GM18508 (cell line): ENCODE measurements at regions not wholly inside any gene's neighbourhood (a gene's known extent, or its start where the extent isn't known, plus 50 kb on each side); places are given as distances from the start of the nearest gene placed in this dataset.

Source experiments
- ATAC-seq: cut with Tn5 transposase; IDR thresholded peaks from one replicate; pipeline ENCODE4 v1.9.1; 2021; ENCODE audit warnings: moderate number of reproducible peaks; ENCODE audit not compliant: insufficient read depth, unreplicated experiment

DNA sequence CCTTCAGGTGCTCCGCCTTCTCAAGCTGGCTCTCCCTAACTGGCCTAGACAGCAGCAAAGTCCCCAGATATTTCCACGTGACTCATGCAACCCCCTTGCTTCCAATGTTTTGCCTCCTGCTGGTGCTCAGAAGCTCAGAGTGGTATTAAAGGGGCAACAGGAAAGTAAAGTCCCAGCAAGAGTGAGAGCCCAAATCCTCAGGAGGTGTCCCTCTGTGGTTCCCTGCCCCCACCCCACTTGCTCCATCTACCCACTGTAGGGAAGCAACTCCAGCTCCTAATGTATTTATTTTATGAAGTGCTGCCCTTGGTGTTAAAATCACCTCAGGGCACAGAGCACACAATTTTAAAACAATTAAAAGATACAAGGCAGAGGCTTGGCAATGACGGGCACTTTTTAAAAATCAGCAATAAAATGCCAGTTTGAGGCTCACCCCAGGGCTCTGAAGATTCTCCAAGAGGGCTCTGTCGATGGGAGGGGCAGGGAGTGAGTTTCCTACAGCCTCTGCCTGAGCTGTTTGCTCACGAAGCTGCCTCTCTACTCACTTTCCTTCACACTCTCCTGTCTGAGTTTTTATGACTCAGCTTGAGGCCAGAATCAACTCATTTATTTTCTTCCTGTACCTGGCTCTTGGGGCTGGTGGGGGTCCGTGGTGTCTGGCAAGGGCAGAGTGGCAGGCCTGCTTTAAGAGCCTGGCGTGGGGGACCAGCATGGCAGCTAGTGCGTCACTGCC is 81.9 kb upstream of the MAX start:
- no peak for ATAC-seq

DNA sequence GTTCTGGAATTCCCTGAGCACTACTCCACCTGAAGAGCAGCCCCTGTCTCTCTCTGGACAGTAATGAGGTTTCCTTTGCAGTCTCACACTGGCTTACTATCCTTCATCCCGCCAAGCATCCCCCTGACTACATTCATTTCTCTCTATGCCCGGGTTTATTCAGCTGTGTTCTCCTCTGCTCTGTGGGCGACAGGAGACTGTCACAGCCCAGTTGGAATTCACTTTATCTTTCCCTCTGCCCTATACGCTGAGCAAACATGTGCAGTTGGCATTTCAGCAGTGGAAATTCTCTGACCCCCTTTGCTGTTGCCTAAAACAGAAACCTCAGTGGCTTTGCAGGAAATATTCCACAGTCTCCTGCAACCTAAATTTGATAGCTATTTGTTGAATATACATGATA is 83.5 kb upstream of the MAX start:
- ATAC-seq, result no peak

DNA sequence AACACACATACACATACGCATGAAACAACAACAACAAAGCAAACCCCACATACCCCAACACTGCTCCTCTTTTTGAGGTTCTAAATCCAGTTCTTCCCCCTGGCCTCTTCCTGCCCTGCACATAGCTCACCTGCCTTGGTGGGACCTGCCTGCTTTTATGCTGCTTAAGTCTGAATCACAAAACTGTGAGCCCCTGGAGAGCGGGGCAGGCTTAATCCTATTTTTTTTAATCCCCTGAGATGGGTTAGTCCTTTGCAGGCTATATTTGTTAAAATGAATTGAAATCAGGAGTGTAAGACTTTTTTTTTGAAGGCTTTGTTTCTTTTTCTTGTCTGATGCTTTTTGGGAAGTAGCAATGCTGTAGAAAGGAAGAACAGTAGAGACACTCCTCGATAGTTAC is 84.6 kb upstream of the MAX start:
- ATAC-seq, result no peak

DNA sequence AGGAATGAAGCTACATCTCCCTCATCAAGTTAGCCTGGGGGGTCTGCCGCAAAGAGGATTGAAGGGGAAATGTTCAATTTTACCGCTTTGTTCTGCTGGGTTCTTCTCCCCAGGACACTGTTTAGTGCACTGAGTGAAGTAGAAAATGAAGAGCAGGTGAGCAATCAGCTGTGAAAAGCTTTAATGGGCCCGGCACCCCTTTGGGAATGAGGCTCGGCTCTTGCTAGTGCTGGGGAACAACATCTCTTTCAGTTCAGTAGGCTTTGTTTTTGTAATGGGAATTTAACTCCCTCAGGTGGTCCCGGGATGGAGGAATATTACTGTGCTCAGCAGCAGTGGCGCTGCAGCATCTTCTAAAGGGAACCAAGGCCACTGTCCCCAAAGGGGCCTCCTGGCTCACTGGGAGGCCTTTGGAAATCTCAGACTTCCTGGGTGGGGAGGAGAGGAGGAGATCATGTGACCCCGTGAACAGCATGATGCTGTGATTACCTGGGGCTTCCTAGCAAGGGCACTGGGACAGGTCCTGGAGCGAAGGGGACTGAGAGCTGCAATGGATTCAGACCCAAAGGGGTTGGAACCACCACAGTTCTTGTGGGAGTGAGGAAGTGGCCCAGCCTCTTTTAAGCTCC is 85.2 kb upstream of the MAX start:
- ATAC-seq, result no peak

DNA sequence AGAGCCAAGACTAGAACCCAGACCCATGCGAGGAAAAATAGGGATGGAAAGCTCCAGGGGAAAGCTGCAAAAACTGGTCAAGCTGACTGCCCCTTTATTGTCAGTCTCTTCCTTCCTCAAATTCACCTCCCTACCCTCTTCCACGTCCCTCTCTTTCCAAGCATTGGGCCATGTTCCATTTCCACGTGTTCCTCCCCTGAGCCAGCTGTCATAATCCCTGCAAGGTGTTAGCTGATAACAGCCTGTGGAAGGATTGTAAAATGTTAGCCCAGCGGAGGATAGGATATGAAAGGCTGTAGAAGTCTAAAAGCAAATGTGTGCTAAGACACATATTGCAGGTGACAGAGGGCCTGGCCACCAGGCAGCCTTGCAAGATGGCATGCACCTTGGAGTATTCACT is 88.0 kb upstream of the MAX start:
- no peak for ATAC-seq

DNA sequence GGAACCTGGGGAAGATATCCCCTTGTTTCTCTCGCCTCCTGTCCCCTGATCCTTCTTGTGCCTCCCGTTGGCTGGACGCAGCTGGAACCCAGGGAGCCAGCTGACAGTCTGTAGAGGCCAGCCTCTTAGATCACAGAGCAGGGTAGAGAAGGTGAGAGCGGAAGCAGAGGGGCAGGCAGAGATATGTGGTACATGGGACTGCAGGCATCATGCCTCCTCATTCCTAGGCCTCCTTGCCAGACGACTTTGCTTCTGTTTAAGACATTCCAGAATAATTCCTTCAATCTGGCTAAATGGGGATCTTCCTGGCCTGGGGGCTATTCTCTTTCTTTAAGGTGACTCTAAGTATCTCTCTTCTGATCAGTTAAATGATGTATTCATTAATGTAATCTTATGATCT is 89.4 kb upstream of the MAX start:
- no peak for ATAC-seq

DNA sequence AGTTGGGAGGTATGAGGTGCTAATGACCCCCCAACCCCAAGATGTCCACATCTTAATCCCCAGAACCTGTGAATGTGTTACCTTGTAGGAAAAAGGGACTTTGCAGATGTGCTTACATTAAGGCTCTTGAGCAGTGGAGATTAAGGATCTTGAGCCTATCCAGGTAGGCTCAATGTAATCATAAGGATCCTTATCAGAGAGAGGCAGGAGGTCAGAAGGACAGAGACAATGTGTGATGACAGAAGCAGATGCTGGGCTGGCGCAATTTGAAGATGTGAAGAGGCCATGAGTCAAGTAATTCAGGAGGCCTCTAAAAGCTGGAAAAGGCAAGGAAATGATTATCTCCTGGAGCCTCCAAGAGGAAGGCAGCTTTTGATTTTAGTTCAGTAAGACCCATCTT is 90.4 kb upstream of the MAX start:
- ATAC-seq, result no peak

DNA sequence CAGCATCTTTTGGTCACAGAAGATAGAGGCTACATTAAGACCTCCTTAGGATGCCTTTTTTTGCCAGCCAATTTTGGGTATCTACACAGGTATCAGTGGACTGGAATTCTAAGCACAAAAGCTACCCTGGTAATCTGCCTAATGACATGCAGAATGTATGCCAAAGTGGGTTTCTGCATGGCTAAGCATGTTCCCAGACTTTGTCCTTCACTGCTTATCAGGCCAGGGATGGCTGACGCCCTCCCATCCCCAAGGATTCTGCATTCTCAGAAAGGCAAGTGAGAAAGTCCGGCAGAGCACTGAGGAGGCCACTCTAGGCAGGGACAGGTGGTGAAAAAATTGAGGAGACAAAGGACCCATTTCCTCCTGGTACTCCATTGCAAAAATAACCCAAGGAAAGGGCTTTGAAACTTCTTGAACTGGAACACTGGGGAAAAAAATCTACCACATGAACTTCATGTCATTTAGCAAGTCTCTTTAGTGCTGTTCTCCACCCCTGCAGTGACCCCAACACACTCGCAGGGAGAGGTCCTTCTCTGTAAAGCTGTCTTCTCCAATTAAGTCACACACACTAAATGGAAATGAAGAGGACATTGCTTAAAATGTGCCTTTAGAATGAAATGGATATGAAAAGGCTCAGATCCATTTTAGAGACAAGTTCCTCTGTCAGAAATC is 91.7 kb upstream of the MAX start:
- ATAC-seq, result no peak

DNA sequence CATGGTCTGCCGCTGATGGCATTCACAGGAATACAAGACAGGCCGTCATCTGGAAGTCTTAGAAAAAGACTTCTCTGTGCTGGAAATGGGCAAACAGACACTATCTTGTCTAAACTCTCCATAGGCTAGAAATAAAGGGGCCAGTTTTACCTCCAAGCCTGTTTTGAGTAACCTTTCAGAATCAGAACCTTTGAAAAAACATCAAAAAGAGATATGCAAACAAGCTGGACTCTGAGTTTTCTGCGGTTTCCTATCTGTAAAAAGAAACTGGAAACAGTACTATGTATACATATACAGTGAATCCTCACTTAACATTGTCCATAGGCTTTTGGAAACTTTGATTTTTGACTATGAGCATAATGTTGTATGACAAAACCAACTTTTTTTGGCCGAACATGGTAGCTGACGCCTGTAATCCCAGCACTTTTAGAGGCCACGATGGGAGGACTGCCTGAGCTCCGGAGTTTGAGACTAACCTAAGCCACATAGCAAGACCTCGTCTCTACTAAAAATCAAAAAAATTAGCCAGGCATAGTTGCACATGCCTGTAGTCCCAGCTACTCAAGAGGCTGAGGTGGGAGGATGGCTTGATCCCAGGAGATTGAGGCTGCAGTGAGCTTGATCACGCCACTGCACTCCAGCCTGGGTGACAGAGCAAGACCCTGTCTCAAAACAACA is 92.9 kb upstream of the MAX start:
- peak; percentile 80 for ATAC-seq

DNA sequence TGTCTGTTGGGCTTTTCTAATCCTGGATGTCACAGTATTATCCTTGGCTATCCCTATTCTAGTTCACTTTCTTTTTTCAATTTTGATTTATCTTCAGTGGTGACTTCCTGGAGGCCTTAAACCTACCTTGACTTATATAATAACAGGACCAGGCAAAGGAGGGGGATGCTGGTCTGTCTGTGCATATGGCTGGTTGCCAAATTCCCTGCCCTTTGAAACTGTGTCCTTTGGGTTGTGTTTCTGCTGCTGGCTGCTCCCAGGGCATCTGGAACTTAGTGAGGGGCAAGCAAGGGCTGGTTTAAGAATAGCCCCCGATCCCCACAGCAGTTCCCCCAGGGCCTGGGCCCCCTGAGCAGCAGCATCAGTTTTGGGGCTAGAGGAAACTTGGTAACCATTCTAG is 96.0 kb upstream of the MAX start:
- no peak for ATAC-seq

DNA sequence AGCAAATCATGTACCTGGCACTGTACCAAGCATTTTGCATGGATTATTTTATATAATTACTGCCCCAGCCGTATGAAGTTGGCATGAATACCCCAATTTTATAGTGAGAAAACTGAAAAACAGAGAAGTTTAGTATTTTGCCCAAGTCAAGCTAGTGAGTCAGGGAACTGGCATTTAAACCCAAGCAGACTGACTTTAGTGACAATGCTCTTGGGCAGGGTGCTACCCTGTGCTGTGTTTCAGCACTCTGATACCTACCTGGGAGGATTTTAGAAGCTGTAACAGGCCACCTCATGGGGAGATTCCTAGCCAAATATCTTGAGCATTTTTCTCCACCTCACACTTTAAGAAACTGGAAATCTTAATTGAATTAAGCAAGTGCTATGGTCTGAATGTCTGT is 98.1 kb upstream of the MAX start:
- no peak for ATAC-seq

DNA sequence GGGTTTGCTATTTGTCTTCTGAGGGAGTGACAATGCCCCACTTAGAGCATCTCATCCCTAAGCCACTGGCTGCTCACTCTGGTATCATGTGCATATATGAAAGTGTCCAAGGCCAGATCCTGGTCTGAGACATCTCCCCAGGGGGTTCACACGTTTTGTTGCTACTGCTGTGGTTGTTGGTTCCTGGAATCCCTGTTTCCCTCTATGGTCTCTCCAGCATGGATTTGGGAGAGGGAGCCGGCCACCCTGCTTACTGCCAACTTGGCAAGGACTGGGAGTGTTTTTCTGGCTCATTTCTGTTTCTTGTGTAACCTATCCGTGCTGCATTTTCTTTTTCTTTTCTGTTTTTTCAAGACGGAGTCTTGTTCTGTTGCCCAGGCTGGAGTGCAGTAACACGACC is 101.3 kb upstream of the MAX start:
- ATAC-seq, result no peak

DNA sequence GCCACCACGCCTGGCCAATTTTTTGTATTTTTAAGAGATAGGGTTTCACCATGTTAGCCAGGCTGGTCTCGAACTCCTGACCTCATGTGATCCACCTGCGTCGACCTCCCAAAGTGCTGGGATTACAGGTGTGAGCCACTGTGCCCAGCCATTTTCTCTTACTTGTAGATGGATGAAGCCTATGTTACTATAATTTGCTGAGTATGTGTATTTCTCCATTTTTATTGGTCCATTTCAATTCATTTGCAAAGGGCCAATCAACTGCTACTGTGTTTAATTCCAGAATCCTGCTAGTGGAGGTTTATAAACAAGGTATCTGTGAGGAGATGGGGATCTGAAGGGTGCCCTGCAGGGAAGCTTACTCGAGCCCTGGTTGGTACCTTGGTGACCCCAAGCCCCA is 101.7 kb upstream of the MAX start:
- no peak for ATAC-seq

DNA sequence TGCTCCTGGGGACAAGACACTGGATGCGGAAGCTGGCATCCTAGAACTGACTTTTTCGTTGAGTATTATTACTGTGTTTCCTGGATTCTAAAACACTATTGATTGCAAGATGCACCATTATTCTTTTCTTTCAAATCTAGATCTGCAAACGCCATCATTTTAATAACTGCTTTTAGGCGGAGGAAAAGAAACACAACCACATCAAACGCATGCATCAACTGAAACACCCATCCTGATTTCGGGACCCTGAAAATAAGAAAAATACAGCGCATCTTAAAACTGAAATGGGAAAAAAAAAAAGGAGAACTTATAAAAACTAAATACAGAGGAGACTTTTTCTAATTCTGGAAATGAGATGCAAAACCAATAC is 103.7 kb upstream of the MAX start:
- no peak for ATAC-seq

DNA sequence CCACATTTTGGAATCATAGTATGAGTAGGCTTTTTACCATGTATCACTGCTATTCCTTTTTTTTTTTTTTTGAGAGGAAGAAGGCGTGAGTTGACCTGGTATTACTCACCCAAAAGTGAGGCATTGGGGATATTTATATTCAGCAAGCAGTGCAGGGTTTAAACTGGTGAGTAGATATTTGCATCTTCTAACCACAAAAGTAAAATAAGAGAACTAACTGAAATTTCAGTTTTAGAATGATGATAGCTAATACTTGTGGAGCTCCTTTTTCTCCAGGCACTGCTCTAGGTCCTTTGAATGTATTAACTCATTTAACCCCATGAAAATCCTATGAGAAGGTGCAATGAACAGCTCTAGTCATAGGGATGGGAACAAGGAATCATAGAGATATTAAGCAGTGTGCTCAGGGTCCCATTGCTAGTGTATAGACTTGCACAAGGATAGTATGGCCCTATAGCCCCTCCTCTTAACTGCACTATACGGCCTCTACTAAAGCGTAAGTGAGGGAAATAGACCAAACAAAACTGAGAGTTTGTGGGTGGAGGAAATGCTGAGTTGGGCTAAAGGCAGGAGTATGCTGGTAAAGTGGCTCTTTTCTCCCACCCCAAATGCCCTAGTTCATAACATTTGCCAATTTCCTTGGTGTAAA is 104.3 kb upstream of the MAX start:
- ATAC-seq, result peak; percentile 51

DNA sequence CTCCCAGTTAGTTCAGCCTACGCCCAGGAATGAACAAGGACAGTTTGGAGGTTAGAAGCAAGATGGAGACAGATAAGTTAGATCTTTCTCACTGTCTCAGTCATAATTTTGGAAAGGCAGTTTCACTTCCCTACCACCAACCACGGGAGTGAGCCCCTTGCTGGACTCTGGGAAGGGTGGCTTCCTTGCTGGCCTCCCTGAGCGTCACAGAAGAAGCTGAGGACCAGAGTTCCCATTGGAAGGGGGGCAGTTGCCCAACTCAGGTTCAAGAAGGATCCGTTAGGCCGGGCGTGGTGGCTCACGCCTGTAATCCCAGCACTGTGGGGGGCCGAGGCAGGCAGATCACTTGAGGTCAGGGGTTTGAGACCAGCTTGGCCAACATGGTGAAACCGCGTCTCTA is 106.2 kb upstream of the MAX start:
- no peak for ATAC-seq

DNA sequence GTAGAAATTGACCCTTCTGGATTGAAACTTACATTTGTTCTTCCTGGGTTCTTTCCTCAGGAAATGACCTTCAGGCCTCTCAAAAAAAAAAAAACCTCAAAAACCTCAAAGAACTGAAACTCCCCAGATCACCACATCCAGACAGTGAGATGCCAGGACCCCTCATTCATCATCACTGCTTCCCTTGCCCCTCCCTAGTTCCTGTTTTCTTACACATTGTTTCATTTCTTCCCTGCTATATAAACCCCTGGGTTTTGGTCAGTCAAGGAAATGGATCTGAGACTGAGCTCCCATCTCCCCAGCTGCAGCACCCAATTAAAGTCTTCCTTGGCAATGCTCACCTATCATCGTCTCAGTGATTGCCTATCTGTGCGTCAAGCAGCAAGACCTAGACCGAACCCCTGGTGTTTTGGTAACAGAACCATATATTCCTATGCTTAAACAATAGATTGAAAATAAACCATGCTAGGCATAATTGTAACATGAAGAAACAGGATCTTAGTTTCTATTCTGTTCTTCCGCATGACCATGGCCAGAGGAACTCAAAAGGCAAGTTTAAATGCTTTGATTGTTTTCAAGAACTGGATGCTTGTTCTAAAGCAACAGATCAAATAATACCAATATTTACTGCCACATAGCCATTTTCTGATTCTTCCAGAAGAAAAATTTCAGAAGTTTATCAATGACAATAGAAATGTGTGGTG is 108.0 kb upstream of the MAX start:
- no peak for ATAC-seq

DNA sequence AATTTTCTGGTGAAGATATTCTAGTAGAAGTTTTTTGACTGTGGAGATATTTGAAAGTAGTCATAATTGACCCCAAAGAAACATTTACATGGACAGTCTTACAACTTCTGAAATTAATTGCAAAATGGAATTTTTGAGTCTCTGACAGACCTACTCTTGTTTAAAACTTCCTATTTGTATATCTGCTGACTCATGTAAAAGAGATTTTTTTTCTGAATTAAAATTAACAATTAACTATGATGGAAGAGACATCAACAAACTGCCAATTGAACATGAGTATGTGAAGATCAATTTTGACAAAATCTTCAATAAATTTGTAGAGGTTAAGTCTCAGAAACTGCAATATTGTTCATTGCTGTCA is 108.5 kb upstream of the MAX start:
- ATAC-seq, result no peak

DNA sequence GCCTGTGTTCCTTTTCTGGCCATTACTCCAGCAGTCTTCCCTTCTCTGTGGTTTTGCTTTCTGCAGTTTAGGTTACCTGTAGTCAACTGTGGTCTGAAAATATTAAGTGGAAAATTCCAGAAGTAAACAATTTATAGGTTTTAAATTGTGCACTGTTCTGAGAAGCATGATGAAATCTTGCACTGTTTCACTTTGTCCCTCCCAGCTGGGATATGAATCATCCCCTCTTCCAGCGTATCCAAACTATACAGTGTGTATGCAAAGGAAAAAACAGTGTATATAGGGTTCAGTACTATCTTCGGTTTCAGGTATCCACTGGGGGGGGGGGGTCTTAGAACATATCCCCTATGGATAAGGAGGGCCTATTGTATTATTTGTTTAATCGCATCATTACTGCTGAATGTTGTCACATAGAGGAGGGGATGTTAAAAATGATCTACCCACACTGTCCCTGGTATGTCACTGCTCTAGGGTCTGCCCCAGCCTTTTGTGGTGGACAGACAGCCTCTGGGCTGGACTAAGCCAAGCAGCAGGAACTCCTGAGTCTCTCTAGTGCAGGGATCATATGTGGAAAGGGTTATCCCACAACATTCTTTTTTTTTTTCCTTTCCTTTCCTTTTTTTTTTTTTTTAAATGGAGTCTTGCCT is 109.1 kb upstream of the MAX start:
- no peak for ATAC-seq

DNA sequence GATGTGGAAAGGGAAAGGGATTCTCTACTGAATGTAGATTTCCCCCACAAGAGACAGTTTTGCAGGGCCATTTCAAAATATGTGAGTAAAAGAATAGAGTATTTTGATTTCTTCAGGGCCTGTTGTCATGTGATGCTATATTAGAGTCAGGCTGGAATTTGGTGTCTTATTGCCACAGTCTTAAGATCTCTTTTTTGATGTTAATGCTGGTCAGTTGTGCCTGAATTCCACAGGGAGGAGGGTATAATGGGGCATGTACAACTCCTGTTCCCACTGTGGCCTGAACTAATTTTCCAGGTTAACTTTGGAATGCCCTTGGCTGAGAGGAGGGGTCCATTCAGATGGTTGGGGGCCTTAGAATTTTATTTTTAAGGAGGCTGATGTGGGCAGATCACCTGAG is 111.0 kb upstream of the MAX start:
- no peak for ATAC-seq
